A673 (cell line): ENCODE measurements at regions not wholly inside any gene's neighbourhood (a gene's known extent, or its start where the extent isn't known, plus 50 kb on each side); places are given as distances from the start of the nearest gene placed in this dataset.

Experiments
- BruUV-seq: library from RNA; stranded (reverse); fragments of 400-500 nt; replicated peaks from 2 replicates; lab custom pipeline; 2021; lab: Mats Ljungman, UMichigan
- CTCF ChIA-PET: fragments of 300-600 bp; sonication (Branson Sonifier 250); formaldehyde crosslinking; loops from one replicate; lab custom pipeline; 2022; ENCODE audit warnings: antibody characterized with exemption; lab: Charles Lee
- POLR2A ChIA-PET: fragments of 300-600 bp; sonication (Branson Sonifier 250); formaldehyde crosslinking; loops from one replicate; lab custom pipeline; 2022; ENCODE audit warnings: antibody characterized with exemption; ENCODE audit not compliant: low non-redundant PET; lab: Charles Lee
- DNase-seq: peaks from one replicate; pipeline ENCODE4 v3.0.0-alpha.2; 2015; ENCODE audit warnings: low spot score
- H3K27ac ChIP-seq: fragments of 200-600 bp; sonication (generic); 2 replicates; pipeline ENCODE4 v1.5.1; 2016; ENCODE audit warnings: mixed run types, low read depth, mild to moderate bottlenecking, mixed read lengths, antibody characterized with exemption, low read length; ENCODE audit not compliant: poor library complexity, severe bottlenecking
- H3K27me3 ChIP-seq: fragments of 200-600 bp; sonication (generic); replicated peaks from 2 replicates; pipeline ENCODE4 v1.6.1; 2017; ENCODE audit warnings: mixed run types, low read depth, mild to moderate bottlenecking, mixed read lengths, antibody characterized with exemption, low read length; ENCODE audit not compliant: insufficient read depth, poor library complexity
- H3K36me3 ChIP-seq: fragments of 200-600 bp; sonication (generic); 2 replicates; pipeline ENCODE4 v1.6.1; 2016; ENCODE audit warnings: mixed run types, mild to moderate bottlenecking, mixed read lengths, antibody characterized with exemption, low read length; ENCODE audit not compliant: insufficient read depth, poor library complexity, severe bottlenecking
- H3K4me1 ChIP-seq: fragments of 200-600 bp; sonication (generic); 2 replicates; pipeline ENCODE4 v1.6.1; 2017; ENCODE audit warnings: mixed run types, mild to moderate bottlenecking, mixed read lengths, antibody characterized with exemption, low read length; ENCODE audit not compliant: insufficient read depth, poor library complexity, severe bottlenecking
- H3K4me3 ChIP-seq: fragments of 200-600 bp; sonication (generic); 2 replicates; pipeline ENCODE4 v1.5.1; 2016; ENCODE audit warnings: low read depth, mixed run types, mild to moderate bottlenecking, mixed read lengths, low read length; ENCODE audit not compliant: poor library complexity, severe bottlenecking
- H3K9me3 ChIP-seq: fragments of 200-600 bp; sonication (generic); 2 replicates; pipeline ENCODE4 v1.6.1; 2016; ENCODE audit warnings: mixed run types, low read depth, mild to moderate bottlenecking, mixed read lengths, antibody characterized with exemption, low read length; ENCODE audit not compliant: poor library complexity, severe bottlenecking
- EZH2 ChIP-seq: fragments of 200-600 bp; sonication (generic); IDR thresholded peaks from 2 replicates; pipeline ENCODE4 v1.6.1; 2017; ENCODE audit warnings: borderline replicate concordance, low read depth, mild to moderate bottlenecking, mixed read lengths, antibody characterized with exemption, low read length; ENCODE audit not compliant: poor library complexity, severe bottlenecking
- intact Hi-C: fragments of 100-400 bp; cut with micrococcal nuclease; formaldehyde crosslinking; loops from one replicate; pipeline ENCODE4 v1.10.0; 2022; ENCODE audit not compliant: unreplicated experiment
- TF ChIP-seq, protein P1 (sequence below): fragments of 300-800, 200-600 bp; sonication (generic); conservative IDR thresholded peaks from 2 replicates; pipeline ENCODE4 v1.5.1; 2017; ENCODE audit warnings: low read depth, mild to moderate bottlenecking, antibody characterized with exemption, low read length, moderate library complexity, mixed read lengths

DNA sequence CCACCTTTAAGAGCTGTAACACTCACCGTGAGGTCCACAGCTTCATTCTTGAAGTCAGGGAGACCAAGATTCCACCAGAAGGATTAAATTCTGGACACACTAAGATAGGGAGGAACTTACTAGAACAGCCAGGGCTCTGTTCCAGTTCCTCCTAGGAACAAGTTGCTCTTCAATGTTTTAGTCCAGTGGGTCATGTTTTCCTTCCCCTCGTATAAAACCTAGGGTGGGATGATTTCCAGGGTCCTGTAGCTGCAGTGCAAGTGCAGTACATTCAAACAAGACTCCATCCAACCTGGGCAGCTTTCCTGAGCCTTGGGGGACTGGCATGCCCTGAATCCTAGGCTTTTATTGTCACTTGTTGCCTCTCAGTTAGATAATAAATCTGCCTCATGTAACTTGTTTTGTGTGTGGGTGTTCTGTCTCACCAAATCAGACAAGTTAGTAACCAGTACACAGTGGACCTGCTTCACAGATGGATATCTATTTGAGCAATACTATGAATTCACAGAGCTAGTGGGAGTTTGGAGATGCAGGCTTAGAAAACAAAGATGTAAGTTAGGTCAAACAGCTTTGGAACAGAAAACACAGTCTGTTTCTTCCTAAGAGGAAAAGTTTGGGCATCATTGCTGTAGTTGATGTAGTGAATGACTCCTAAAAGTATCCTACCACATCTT lies 405.6 kb downstream of the GABRG2 start:
- TF ChIP-seq, protein P1, sequence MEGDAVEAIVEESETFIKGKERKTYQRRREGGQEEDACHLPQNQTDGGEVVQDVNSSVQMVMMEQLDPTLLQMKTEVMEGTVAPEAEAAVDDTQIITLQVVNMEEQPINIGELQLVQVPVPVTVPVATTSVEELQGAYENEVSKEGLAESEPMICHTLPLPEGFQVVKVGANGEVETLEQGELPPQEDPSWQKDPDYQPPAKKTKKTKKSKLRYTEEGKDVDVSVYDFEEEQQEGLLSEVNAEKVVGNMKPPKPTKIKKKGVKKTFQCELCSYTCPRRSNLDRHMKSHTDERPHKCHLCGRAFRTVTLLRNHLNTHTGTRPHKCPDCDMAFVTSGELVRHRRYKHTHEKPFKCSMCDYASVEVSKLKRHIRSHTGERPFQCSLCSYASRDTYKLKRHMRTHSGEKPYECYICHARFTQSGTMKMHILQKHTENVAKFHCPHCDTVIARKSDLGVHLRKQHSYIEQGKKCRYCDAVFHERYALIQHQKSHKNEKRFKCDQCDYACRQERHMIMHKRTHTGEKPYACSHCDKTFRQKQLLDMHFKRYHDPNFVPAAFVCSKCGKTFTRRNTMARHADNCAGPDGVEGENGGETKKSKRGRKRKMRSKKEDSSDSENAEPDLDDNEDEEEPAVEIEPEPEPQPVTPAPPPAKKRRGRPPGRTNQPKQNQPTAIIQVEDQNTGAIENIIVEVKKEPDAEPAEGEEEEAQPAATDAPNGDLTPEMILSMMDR, result no peak
- TF ChIP-seq EZH2, result no peak
- H3K4me3 ChIP-seq, result no peak overlapping the region
- H3K9me3 ChIP-seq, result no peaks in the 10 kb centered on the region
- intact Hi-C loops, result no loop called here
- DNase-seq, result no peak
- H3K4me1 ChIP-seq, result no peaks in the 10 kb centered on the region
- CTCF ChIA-PET, result no interaction called here
- H3K27me3 ChIP-seq, result no peaks in the 10 kb centered on the region
- no peaks in the 10 kb centered on the region for H3K36me3 ChIP-seq
- POLR2A ChIA-PET, result no interaction called here
- H3K27ac ChIP-seq, result no peak overlapping the region
- BruUV-seq, result no TSS peak

DNA sequence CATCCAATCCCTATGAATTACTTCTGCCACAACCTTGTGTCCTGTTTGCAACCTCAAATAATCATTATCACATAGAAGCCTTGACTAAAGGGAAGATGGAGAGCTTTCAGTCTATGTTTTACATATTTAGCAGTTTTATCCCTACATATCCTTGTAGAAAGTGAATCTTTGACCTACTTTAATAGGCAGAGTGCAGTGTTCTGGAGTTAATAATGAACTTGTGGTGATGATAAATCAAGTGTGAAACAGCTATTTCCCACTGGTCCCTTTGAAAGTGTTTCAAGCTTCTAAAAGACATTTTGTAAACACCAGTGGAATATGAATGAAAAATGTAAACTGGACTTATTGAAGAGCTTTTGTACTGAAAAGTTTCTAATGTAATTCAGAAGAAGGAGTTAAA lies 406.7 kb downstream of the GABRG2 start:
- intact Hi-C loops, result no loop called here
- no peaks in the 10 kb centered on the region for H3K4me1 ChIP-seq
- no peaks in the 10 kb centered on the region for H3K9me3 ChIP-seq
- H3K36me3 ChIP-seq, result no peaks in the 10 kb centered on the region
- no peak overlapping the region for H3K27ac ChIP-seq
- DNase-seq, result no peak
- BruUV-seq, result no TSS peak
- no peak overlapping the region for H3K4me3 ChIP-seq
- POLR2A ChIA-PET, result no interaction called here
- no peaks in the 10 kb centered on the region for H3K27me3 ChIP-seq
- no peak for TF ChIP-seq EZH2
- TF ChIP-seq, protein P1, result no peak
- CTCF ChIA-PET, result no interaction called here

DNA sequence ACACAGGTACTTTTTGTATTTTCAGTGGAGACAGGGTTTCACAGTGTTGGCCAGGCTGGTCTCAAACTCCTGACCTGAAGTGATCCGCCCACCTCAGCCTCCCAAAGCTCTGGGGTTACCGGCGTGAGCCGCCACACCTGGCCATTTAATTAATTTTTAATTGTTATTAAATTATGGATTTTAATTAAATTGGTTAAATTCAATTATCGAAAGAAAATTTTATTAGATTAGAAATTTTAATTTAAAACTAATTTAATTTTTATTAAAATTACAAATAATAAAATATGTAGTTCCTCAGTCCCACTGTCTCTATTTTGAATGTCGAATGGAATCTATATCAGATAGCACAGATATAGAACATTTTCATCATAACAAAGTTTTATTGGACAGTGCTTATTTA lies 416.5 kb downstream of the GABRG2 start:
- H3K27ac ChIP-seq, result no peak overlapping the region
- intact Hi-C loops, result no loop called here
- CTCF ChIA-PET, result no interaction called here
- H3K36me3 ChIP-seq, result no peaks in the 10 kb centered on the region
- H3K4me3 ChIP-seq, result no peak overlapping the region
- no peaks in the 10 kb centered on the region for H3K27me3 ChIP-seq
- no peak for TF ChIP-seq EZH2
- TF ChIP-seq, protein P1, result no peak
- POLR2A ChIA-PET, result no interaction called here
- no peak for DNase-seq
- H3K9me3 ChIP-seq, result no peaks in the 10 kb centered on the region
- H3K4me1 ChIP-seq, result no peaks in the 10 kb centered on the region
- no TSS peak for BruUV-seq
